Ascending aorta (tissue), 2 donors: ENCODE measurements at regions not wholly inside any gene's neighbourhood (a gene's known extent, or its start where the extent isn't known, plus 50 kb on each side); places are given as distances from the start of the nearest gene placed in this dataset.

Source experiments
- DNase-seq, 2 donors: peaks; one replicate each; pipeline ENCODE4 v3.0.0-alpha.2; 2019; ENCODE audit warnings: low spot score in 2 of 2
- H3K27ac ChIP-seq, 2 donors: fragments of 200-600 bp; sonication (generic); one replicate each; pipeline ENCODE4 v1.5.1; 2016 to 2017; ENCODE audit warnings: mild to moderate bottlenecking in 1 of 2
- H3K27me3 ChIP-seq: fragments of 200-600 bp; sonication (generic); one replicate; pipeline ENCODE4 v1.5.1; 2017
- H3K36me3 ChIP-seq, 2 donors: fragments of 200-600 bp; sonication (generic); one replicate each; pipeline ENCODE4 v1.5.1; 2016
- H3K4me1 ChIP-seq, 2 donors: fragments of 200-600 bp; sonication (generic); one replicate each; pipeline ENCODE4 v1.5.1; 2016 to 2017; ENCODE audit warnings: mild to moderate bottlenecking in 1 of 2
- H3K4me3 ChIP-seq, 2 donors: fragments of 200-600 bp; sonication (generic); one replicate each; pipeline ENCODE4 v1.5.1; 2016 to 2017; ENCODE audit warnings: mild to moderate bottlenecking in 1 of 2
- H3K9me3 ChIP-seq, 2 donors: fragments of 200-600 bp; sonication (generic); one replicate each; pipeline ENCODE4 v1.5.1; 2016
- CTCF ChIP-seq, 3 experiments: fragments of 200-600 bp in 2 of 3; fragments of 450-650 bp in 1 of 3; sonication (generic) in 2 of 3; IDR thresholded peaks; one replicate each; pipeline ENCODE4 v1.5.1; 2016 to 2019; ENCODE audit warnings: antibody characterized with exemption in 3 of 3, mild to moderate bottlenecking in 1 of 3, moderate library complexity in 1 of 3
- intact Hi-C: fragments of 100-400 bp; cut with DNase I; formaldehyde crosslinking; loops from one replicate; pipeline ENCODE4 v1.15.1; 2023

- intact Hi-C loops = no loop called here
- no peaks in the 10 kb centered on the region for H3K9me3 ChIP-seq
- TF ChIP-seq CTCF (IDR thresholded peaks at IDR 0.05) = no peak
- no peak overlapping the region for H3K4me3 ChIP-seq
- no peak for DNase-seq
- no peak overlapping the region for H3K27ac ChIP-seq
- no peaks in the 10 kb centered on the region for H3K36me3 ChIP-seq
- no peaks in the 10 kb centered on the region for H3K4me1 ChIP-seq
- no peaks in the 10 kb centered on the region for H3K27me3 ChIP-seq
Observed at GRCh38 chr17:13405080-13405479, 196.6 kb downstream of the HS3ST3A1 start.

GRCh38 chr17:13403982-13404946 is 197.5 kb downstream of the HS3ST3A1 start:
- no peaks in the 10 kb centered on the region for H3K27me3 ChIP-seq
- no peak for DNase-seq
- H3K36me3 ChIP-seq = no peaks in the 10 kb centered on the region
- intact Hi-C loops = no loop called here
- H3K4me1 ChIP-seq = no peaks in the 10 kb centered on the region
- H3K27ac ChIP-seq = no peak overlapping the region
- TF ChIP-seq CTCF (IDR thresholded peaks at IDR 0.05) = no peak
- no peaks in the 10 kb centered on the region for H3K9me3 ChIP-seq
- no peak overlapping the region for H3K4me3 ChIP-seq

- no peak for TF ChIP-seq CTCF (IDR thresholded peaks at IDR 0.05)
- Histone ChIP-seq H3K36me3 (no peaks in the 10 kb centered on the region), H3K27ac (no peak overlapping the region), H3K4me3 (no peak overlapping the region), H3K4me1 (no peaks in the 10 kb centered on the region), H3K9me3 (no peaks in the 10 kb centered on the region), H3K27me3 (no peaks in the 10 kb centered on the region)
- DNase-seq = no peak
- intact Hi-C loops = no loop called here
Observed at GRCh38 chr17:13400491-13400890, 201.2 kb downstream of the HS3ST3A1 start.

GRCh38 chr17:13398853-13399252 is 202.9 kb downstream of the HS3ST3A1 start:
- DNase-seq = no peak
- H3K36me3 ChIP-seq = no peaks in the 10 kb centered on the region
- H3K27me3 ChIP-seq = no peaks in the 10 kb centered on the region
- intact Hi-C loops = no loop called here
- no peak for TF ChIP-seq CTCF (IDR thresholded peaks at IDR 0.05)
- H3K9me3 ChIP-seq = no peaks in the 10 kb centered on the region
- H3K4me1 ChIP-seq = no peaks in the 10 kb centered on the region
- H3K4me3 ChIP-seq = no peak overlapping the region
- no peak overlapping the region for H3K27ac ChIP-seq

- Histone ChIP-seq H3K4me3 (no peak overlapping the region), H3K9me3 (no peaks in the 10 kb centered on the region), H3K36me3 (no peaks in the 10 kb centered on the region), H3K27ac (no peak overlapping the region), H3K4me1 (no peaks in the 10 kb centered on the region), H3K27me3 (no peaks in the 10 kb centered on the region)
- intact Hi-C loops = no loop called here
- no peak for TF ChIP-seq CTCF (IDR thresholded peaks at IDR 0.05)
- no peak for DNase-seq
Observed at GRCh38 chr17:13398091-13398490, 203.6 kb downstream of the HS3ST3A1 start.
